Right lobe of liver (tissue), 4 donors: ENCODE measurements at regions not wholly inside any gene's neighbourhood (a gene's known extent, or its start where the extent isn't known, plus 50 kb on each side); places are given as distances from the start of the nearest gene placed in this dataset.

Experiments used
- POLR2A ChIP-seq: fragments of 450-650 bp; IDR thresholded peaks from one replicate; pipeline ENCODE4 v1.6.1; 2017; ENCODE audit warnings: antibody characterized with exemption, mild to moderate bottlenecking
- TF ChIP-seq, protein P1 (sequence below), 4 donors: fragments of 200-600 bp in 3 of 4; fragments of 450-650 bp in 1 of 4; IDR thresholded peaks; one replicate each; pipeline versions ENCODE4 v1.5.1 to v1.8.0; 2016 to 2022; ENCODE audit warnings: antibody characterized with exemption in 4 of 4, mild to moderate bottlenecking in 2 of 4
- donor health status: DM: no; HTN: no; CAD: no.
- donor health status: DM: no; HTN: no; CAD: no.
- donor health status: DM: no; HTN: yes; CAD: no.

GRCh38 chr20:39983655-39984054 is 705.4 kb downstream of the MAFB start:
- TF ChIP-seq, protein P1, sequence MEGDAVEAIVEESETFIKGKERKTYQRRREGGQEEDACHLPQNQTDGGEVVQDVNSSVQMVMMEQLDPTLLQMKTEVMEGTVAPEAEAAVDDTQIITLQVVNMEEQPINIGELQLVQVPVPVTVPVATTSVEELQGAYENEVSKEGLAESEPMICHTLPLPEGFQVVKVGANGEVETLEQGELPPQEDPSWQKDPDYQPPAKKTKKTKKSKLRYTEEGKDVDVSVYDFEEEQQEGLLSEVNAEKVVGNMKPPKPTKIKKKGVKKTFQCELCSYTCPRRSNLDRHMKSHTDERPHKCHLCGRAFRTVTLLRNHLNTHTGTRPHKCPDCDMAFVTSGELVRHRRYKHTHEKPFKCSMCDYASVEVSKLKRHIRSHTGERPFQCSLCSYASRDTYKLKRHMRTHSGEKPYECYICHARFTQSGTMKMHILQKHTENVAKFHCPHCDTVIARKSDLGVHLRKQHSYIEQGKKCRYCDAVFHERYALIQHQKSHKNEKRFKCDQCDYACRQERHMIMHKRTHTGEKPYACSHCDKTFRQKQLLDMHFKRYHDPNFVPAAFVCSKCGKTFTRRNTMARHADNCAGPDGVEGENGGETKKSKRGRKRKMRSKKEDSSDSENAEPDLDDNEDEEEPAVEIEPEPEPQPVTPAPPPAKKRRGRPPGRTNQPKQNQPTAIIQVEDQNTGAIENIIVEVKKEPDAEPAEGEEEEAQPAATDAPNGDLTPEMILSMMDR (IDR thresholded peaks at IDR 0.05): no peak
- TF ChIP-seq POLR2A: no peak
